ENCODE measurements at regions not wholly inside any gene's neighbourhood (a gene's known extent, or its start where the extent isn't known, plus 50 kb on each side); places are given as distances from the start of the nearest gene placed in this dataset.
A peak's percentile ranks its signal among the peaks of the same experiment; 100 is the strongest.

- Histone ChIP-seq H3K4me3 (replicated peaks in 1 of 3; ENCODE audit: insufficient read depth in 1 of 3, low read depth in 2 of 3, low read length in 3 of 3) (no peak overlapping the region), H2AFZ (ENCODE audit: low read length) (no peak overlapping the region), H3K79me2 (ENCODE audit: insufficient read depth, low read length) (no peaks in the 10 kb centered on the region), H3K4me2 (ENCODE audit: low read depth, low read length) (no peak overlapping the region), H3K9ac (ENCODE audit: insufficient read depth, low read depth, low read length) (no peak overlapping the region), H3K4me1 (ENCODE audit: insufficient read depth, low read length) (peaks cover 28% of the 10 kb centered on the region), H3K9me3 (ENCODE audit: low read length) (no peaks in the 10 kb centered on the region), H3K27me3 (ENCODE audit: control insufficient read depth in 1 of 2, insufficient read depth in 2 of 2, low read length in 2 of 2) (peaks cover 2 to 58% of the 10 kb centered on the region in 2 experiments), H4K20me1 (ENCODE audit: insufficient read depth, low read length) (no peaks in the 10 kb centered on the region), H3K27ac (ENCODE audit: extremely low read length, insufficient read depth, low read length) (no peak overlapping the region), H3K36me3 (replicated peaks in 1 of 2; ENCODE audit: control insufficient read depth in 1 of 2, insufficient read depth in 2 of 2, low read length in 2 of 2) (no peaks in the 10 kb centered on the region)
- WGBS (ENCODE audit: low lambda C conversion rate) = 41% methylated on average over 10 of the region's 10 CpGs
- CTCF ChIA-PET (ENCODE audit: low intra/inter-chr PET ratio, low total read pairs) = no interaction called here
- BruUV-seq (replicated peaks) = no TSS peak
- DNase-seq (ENCODE audit: low spot score) = no peak
- no peak for ATAC-seq
- intact Hi-C loops (cut with micrococcal nuclease; ENCODE audit: unreplicated experiment) = no loop called here
- POLR2A ChIA-PET = no interaction called here
- TF ChIP-seq STAG1 (CRISPR knock-in tag; IDR thresholded peaks at IDR 0.05) (peak; percentile 23; the same call in 1 of the 2 replicates), PATZ1 (CRISPR knock-in tag; IDR thresholded peaks at IDR 0.05) (no peak), CTCF (CRISPR knock-in tag; IDR thresholded peaks at IDR 0.05) (peak; percentile 41)
- no peak for FAIRE-seq
- in situ Hi-C loops (cut with HindIII; ENCODE audit: extremely low pct_ligation_motif_present, low pct_unique_long_range_greater_than_20kb) = no loop called here
These were observed 74.3 kb upstream of the GGTA1 start for GRCh38 chr9:121573717-121574485.
